ENCODE measurements at regions not wholly inside any gene's neighbourhood (a gene's known extent, or its start where the extent isn't known, plus 50 kb on each side); places are given as distances from the start of the nearest gene placed in this dataset.

GRCh38 chr12:90062799-90063198 is 354.2 kb upstream of the ATP2B1 start:
- Histone ChIP-seq H3K79me2 (ENCODE audit: insufficient read depth, low read length) (no peaks in the 10 kb centered on the region), H3K9me2 (replicated peaks; ENCODE audit: insufficient read depth, low read length) (no peaks in the 10 kb centered on the region), H3K27ac (ENCODE audit: low read depth, low read length) (no peak overlapping the region), H3F3A (ENCODE audit: insufficient read depth) (no peaks in the 10 kb centered on the region), H4K20me1 (ENCODE audit: low read depth, low read length) (no peaks in the 10 kb centered on the region), H3K4me3 (ENCODE audit: insufficient read depth, low read length, poor library complexity, severe bottlenecking) (no peak overlapping the region), H3K9me3 (ENCODE audit: insufficient read depth, low read length) (no peaks in the 10 kb centered on the region), H3K9ac (ENCODE audit: low read length) (no peak overlapping the region), H3K36me3 (ENCODE audit: low read length) (no peaks in the 10 kb centered on the region), H3K27me3 (ENCODE audit: low read length) (no peaks in the 10 kb centered on the region), H3K4me2 (ENCODE audit: low read depth, low read length, poor library complexity, severe bottlenecking) (no peak overlapping the region), H2AFZ (ENCODE audit: low read depth, low read length, severe bottlenecking) (no peak overlapping the region)
- TF ChIP-seq EZH2phosphoT487 (conservative IDR thresholded peaks at IDR 0.05; ENCODE audit: low read length) = no peak
- TF ChIP-seq CTCF (IDR thresholded peaks at IDR 0.05; ENCODE audit: insufficient read depth, low read length, poor library complexity, severe bottlenecking) = no peak

- no peaks in the 10 kb centered on the region for H4K20me1 ChIP-seq (ENCODE audit: low read depth, low read length)
Observed at GRCh38 chr12:90061809-90062208, 353.2 kb upstream of the ATP2B1 start.

GRCh38 chr12:90060031-90060430 is 351.4 kb upstream of the ATP2B1 start:
- no peaks in the 10 kb centered on the region for H3K79me2 ChIP-seq (ENCODE audit: insufficient read depth, low read length)
- H3K9ac ChIP-seq (ENCODE audit: low read length) = no peak overlapping the region
- no peak overlapping the region for H3K27ac ChIP-seq (ENCODE audit: low read depth, low read length)
- H2AFZ ChIP-seq (ENCODE audit: low read depth, low read length, severe bottlenecking) = no peak overlapping the region
- no peaks in the 10 kb centered on the region for H3K27me3 ChIP-seq (ENCODE audit: low read length)
- no peaks in the 10 kb centered on the region for H4K20me1 ChIP-seq (ENCODE audit: low read depth, low read length)
- H3K9me2 ChIP-seq (replicated peaks; ENCODE audit: insufficient read depth, low read length) = no peaks in the 10 kb centered on the region
- no peaks in the 10 kb centered on the region for H3K9me3 ChIP-seq (ENCODE audit: insufficient read depth, low read length)
- no peak overlapping the region for H3K4me2 ChIP-seq (ENCODE audit: low read depth, low read length, poor library complexity, severe bottlenecking)
- H3K36me3 ChIP-seq (ENCODE audit: low read length) = no peaks in the 10 kb centered on the region
- no peak overlapping the region for H3K4me3 ChIP-seq (ENCODE audit: insufficient read depth, low read length, poor library complexity, severe bottlenecking)
- no peak for TF ChIP-seq CTCF (IDR thresholded peaks at IDR 0.05; ENCODE audit: insufficient read depth, low read length, poor library complexity, severe bottlenecking)
- no peak for TF ChIP-seq EZH2phosphoT487 (conservative IDR thresholded peaks at IDR 0.05; ENCODE audit: low read length)
- H3F3A ChIP-seq (ENCODE audit: insufficient read depth) = no peaks in the 10 kb centered on the region

More at GRCh38 chr12:90061809-90062208, 353.2 kb upstream of the ATP2B1 start:
- H3K9me3 ChIP-seq (ENCODE audit: insufficient read depth, low read length) = no peaks in the 10 kb centered on the region
- H3K9ac ChIP-seq (ENCODE audit: low read length) = no peak overlapping the region
- no peaks in the 10 kb centered on the region for H3K9me2 ChIP-seq (replicated peaks; ENCODE audit: insufficient read depth, low read length)
- no peak overlapping the region for H2AFZ ChIP-seq (ENCODE audit: low read depth, low read length, severe bottlenecking)
- TF ChIP-seq CTCF (IDR thresholded peaks at IDR 0.05; ENCODE audit: insufficient read depth, low read length, poor library complexity, severe bottlenecking) (no peak), EZH2phosphoT487 (conservative IDR thresholded peaks at IDR 0.05; ENCODE audit: low read length) (no peak)
- H3K4me2 ChIP-seq (ENCODE audit: low read depth, low read length, poor library complexity, severe bottlenecking) = no peak overlapping the region
- H3K79me2 ChIP-seq (ENCODE audit: insufficient read depth, low read length) = no peaks in the 10 kb centered on the region
- no peak overlapping the region for H3K27ac ChIP-seq (ENCODE audit: low read depth, low read length)
- H3K4me3 ChIP-seq (ENCODE audit: insufficient read depth, low read length, poor library complexity, severe bottlenecking) = no peak overlapping the region
- no peaks in the 10 kb centered on the region for H3F3A ChIP-seq (ENCODE audit: insufficient read depth)
- no peaks in the 10 kb centered on the region for H3K27me3 ChIP-seq (ENCODE audit: low read length)
- no peaks in the 10 kb centered on the region for H3K36me3 ChIP-seq (ENCODE audit: low read length)
